Kidney (tissue), 13 donors: ENCODE measurements at regions not wholly inside any gene's neighbourhood (a gene's known extent, or its start where the extent isn't known, plus 50 kb on each side); places are given as distances from the start of the nearest gene placed in this dataset.

ENCODE experiments used
- DNase-seq, 5 donors: peaks; one replicate each; pipeline ENCODE4 v3.0.0-alpha.2; 2013 to 2020
- FAIRE-seq: peaks from 2 replicates; lab custom pipeline; 2012; peaks lifted over from hg19 to GRCh38; lab: Jason Lieb, UNC
- H3K27ac ChIP-seq, 2 donors: one replicate each; pipeline ENCODE4 v1.7.0; 2013; ENCODE audit warnings: low read depth in 2 of 2, low read length in 2 of 2, inconsistent platforms in 1 of 2
- H3K27me3 ChIP-seq: one replicate; pipeline ENCODE4 v1.7.1; 2013; ENCODE audit warnings: low read length, inconsistent platforms; ENCODE audit not compliant: control insufficient read depth, insufficient read depth
- H3K36me3 ChIP-seq, 3 donors: one replicate each; pipeline versions ENCODE4 v1.7.0 to v1.7.1; 2013; ENCODE audit warnings: low read length in 3 of 3, control low read depth in 1 of 3, inconsistent platforms in 1 of 3; ENCODE audit not compliant: insufficient read depth in 3 of 3, control insufficient read depth in 2 of 3
- H3K4me1 ChIP-seq, 3 donors: one replicate each; pipeline versions ENCODE4 v1.7.0 to v1.7.1; 2013; ENCODE audit warnings: low read length in 3 of 3, inconsistent platforms in 1 of 3, low read depth in 1 of 3; ENCODE audit not compliant: control insufficient read depth in 2 of 3, insufficient read depth in 2 of 3
- H3K4me3 ChIP-seq, 3 donors: one replicate each; pipeline versions ENCODE4 v1.7.0 to v1.8.1; 2013; ENCODE audit warnings: low read length in 3 of 3, control low read depth in 1 of 3, inconsistent platforms in 1 of 3
- H3K9ac ChIP-seq, 3 donors: one replicate each; pipeline versions ENCODE4 v1.7.0 to v1.7.1; 2013; ENCODE audit warnings: low read length in 3 of 3, control low read depth in 1 of 3, inconsistent platforms in 1 of 3
- H3K9me3 ChIP-seq, 3 donors: one replicate each; pipeline versions ENCODE4 v1.7.0 to v1.7.1; 2013; ENCODE audit warnings: low read length in 3 of 3, control low read depth in 1 of 3, inconsistent platforms in 1 of 3; ENCODE audit not compliant: control insufficient read depth in 2 of 3, insufficient read depth in 1 of 3
- intact Hi-C: fragments of 100-400 bp; cut with DNase I; formaldehyde crosslinking; loops from one replicate; pipeline ENCODE4 v1.11.1; 2022
- TF ChIP-seq, protein P1 (sequence below): IDR thresholded peaks from 3 replicates; pipeline ENCODE4 v1.5.1; 2012; ENCODE audit warnings: mild to moderate bottlenecking, moderate library complexity, borderline replicate concordance; ENCODE audit not compliant: insufficient read depth; ENCODE audit errors: extremely low read depth
- donor health status: control.
- donor health status: control.
- donor health status: control.
- donor health status: control.
- donor health status: control.
- donor health status: DM: yes; HTN: yes; CAD: no.
- donor health status: Normal renal cell carcinoma (clear cell type).

DNA sequence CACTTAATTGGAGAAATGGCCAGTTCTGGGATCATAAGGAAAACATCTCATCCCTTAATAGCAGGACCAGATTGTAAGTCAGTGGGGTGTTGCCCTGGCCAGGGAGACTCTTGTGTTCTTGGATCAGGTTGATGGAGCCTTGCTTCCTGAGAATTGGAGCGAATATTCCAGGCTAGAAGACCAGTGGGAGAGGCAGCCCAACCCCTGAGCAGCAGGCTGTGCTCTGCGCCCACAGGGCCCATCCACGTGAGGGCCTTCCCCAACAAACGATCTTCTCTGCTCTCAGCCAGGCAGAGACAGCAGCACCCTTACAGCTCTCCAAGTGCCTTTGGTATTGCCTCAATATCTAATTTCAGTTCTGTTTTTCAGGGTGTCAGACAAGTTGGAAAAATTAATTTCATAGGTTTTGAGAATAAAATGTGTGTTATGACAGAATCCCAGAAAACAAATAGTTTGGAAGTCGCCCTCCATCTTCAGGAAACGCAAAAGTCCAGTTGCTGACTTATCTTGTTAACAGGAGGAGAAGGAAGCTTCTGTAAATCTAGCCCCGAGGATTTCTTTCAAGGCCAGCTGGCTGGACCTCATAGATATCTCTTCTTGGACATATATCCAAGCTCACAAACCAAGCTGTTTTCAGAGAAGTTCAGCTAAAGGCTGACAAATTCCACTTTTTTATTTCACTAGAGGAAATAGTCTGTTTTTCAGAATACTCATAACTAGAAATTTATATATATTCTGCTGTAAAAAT is 105.5 kb downstream of the COPS8 start:
- no peak for FAIRE-seq
- intact Hi-C loops: no loop called here
- TF ChIP-seq, protein P1, sequence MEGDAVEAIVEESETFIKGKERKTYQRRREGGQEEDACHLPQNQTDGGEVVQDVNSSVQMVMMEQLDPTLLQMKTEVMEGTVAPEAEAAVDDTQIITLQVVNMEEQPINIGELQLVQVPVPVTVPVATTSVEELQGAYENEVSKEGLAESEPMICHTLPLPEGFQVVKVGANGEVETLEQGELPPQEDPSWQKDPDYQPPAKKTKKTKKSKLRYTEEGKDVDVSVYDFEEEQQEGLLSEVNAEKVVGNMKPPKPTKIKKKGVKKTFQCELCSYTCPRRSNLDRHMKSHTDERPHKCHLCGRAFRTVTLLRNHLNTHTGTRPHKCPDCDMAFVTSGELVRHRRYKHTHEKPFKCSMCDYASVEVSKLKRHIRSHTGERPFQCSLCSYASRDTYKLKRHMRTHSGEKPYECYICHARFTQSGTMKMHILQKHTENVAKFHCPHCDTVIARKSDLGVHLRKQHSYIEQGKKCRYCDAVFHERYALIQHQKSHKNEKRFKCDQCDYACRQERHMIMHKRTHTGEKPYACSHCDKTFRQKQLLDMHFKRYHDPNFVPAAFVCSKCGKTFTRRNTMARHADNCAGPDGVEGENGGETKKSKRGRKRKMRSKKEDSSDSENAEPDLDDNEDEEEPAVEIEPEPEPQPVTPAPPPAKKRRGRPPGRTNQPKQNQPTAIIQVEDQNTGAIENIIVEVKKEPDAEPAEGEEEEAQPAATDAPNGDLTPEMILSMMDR: no peak

DNA sequence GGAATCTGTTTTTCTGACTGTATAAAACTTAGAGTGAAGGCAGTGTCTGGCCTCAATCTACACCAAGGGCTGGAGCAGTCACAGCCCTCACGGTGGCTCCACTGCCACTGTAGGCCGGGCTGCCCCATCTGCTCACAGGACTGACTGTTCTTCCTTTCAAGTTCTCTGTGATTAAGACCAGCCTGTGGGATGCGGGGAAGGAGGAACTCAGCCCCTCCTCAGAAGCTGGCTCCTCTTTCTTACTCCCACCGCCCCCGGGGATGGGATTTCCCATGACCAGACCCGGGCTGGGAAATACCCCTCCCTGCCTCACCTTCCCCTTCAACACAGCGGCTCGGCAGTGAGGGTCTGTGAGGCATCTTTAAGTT is 106.0 kb downstream of the COPS8 start:
- FAIRE-seq: no peak
- Histone ChIP-seq H3K4me3 (no peak overlapping the region), H3K9ac (no peak overlapping the region), H3K4me1 (no peaks in the 10 kb centered on the region), H3K36me3 (no peaks in the 10 kb centered on the region), H3K9me3 (no peaks in the 10 kb centered on the region), H3K27ac (no peak overlapping the region), H3K27me3 (no peaks in the 10 kb centered on the region)
- peak; percentile 38 to 83 (median 59) for DNase-seq
- TF ChIP-seq, protein P1: no peak
- intact Hi-C loops: no loop called here

More for the DNA sequence above, 105.5 kb downstream of the COPS8 start:
- Histone ChIP-seq H3K27ac (no peak overlapping the region), H3K9ac (no peak overlapping the region), H3K4me3 (no peak overlapping the region), H3K27me3 (no peaks in the 10 kb centered on the region), H3K9me3 (no peaks in the 10 kb centered on the region), H3K36me3 (no peaks in the 10 kb centered on the region), H3K4me1 (no peaks in the 10 kb centered on the region)
- peak in 2 of 5 donors; percentile 54 to 62 for DNase-seq

DNA sequence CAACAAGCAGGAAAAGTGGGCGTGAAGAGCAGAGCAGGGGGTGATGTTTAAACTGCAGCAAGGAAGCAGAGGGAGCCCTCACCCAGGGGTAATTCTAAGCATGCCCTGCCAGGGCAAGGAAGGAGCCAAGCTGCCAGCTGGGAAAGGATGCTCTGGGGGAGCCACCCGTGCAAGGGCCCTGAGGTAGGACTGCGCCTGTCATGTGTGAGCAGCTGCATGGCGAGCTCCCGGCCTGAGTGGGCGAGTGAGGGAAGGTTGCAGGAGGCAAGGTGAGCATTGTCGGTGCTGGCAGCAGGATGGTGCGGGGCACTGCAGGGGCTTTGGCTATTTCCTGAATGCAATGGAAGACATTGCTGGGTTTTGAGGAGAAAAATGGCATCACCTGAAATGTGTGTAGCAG is 107.2 kb downstream of the COPS8 start:
- H3K9ac ChIP-seq: no peak overlapping the region
- H3K4me3 ChIP-seq: no peak overlapping the region
- H3K27me3 ChIP-seq: no peaks in the 10 kb centered on the region
- no peaks in the 10 kb centered on the region for H3K9me3 ChIP-seq
- no peaks in the 10 kb centered on the region for H3K4me1 ChIP-seq
- TF ChIP-seq, protein P1: no peak
- no peak overlapping the region for H3K27ac ChIP-seq
- H3K36me3 ChIP-seq: no peaks in the 10 kb centered on the region
- no peak for DNase-seq
- no peak for FAIRE-seq
- intact Hi-C loops: no loop called here
